ENCODE measurements at regions not wholly inside any gene's neighbourhood (a gene's known extent, or its start where the extent isn't known, plus 50 kb on each side); places are given as distances from the start of the nearest gene placed in this dataset.

GRCh38 chr18:56407646-56408180, 230.7 kb downstream of the TXNL1 start:
- in situ Hi-C loops (cut with HindIII; ENCODE audit: low pct_unique_long_range_greater_than_20kb, low sequenced_read_pairs), result no loop called here
- DNase-seq (ENCODE audit: low read depth), result no peak

- DNase-seq (ENCODE audit: low read depth), result peak; percentile 35
Measured at GRCh38 chr18:56402872-56403516, 235.4 kb downstream of the TXNL1 start.

GRCh38 chr18:56393870-56394269, 244.5 kb downstream of the TXNL1 start:
- in situ Hi-C loops (cut with HindIII; ENCODE audit: low pct_unique_long_range_greater_than_20kb, low sequenced_read_pairs), result no loop called here

More at GRCh38 chr18:56402872-56403516, 235.4 kb downstream of the TXNL1 start:
- in situ Hi-C loops (cut with HindIII; ENCODE audit: low pct_unique_long_range_greater_than_20kb, low sequenced_read_pairs), result no loop called here

GRCh38 chr18:56391931-56392590, 246.3 kb downstream of the TXNL1 start:
- in situ Hi-C loops (cut with HindIII; ENCODE audit: low pct_unique_long_range_greater_than_20kb, low sequenced_read_pairs), result no loop called here

More at GRCh38 chr18:56393870-56394269, 244.5 kb downstream of the TXNL1 start:
- no peak for DNase-seq (ENCODE audit: low read depth)

GRCh38 chr18:56390626-56391025, 247.8 kb downstream of the TXNL1 start:
- in situ Hi-C loops (cut with HindIII; ENCODE audit: low pct_unique_long_range_greater_than_20kb, low sequenced_read_pairs), result no loop called here
- no peak for DNase-seq (ENCODE audit: low read depth)

More at GRCh38 chr18:56391931-56392590, 246.3 kb downstream of the TXNL1 start:
- no peak for DNase-seq (ENCODE audit: low read depth)

- in situ Hi-C loops (cut with HindIII; ENCODE audit: low pct_unique_long_range_greater_than_20kb, low sequenced_read_pairs), result no loop called here
- DNase-seq (ENCODE audit: low read depth), result no peak
Measured at GRCh38 chr18:56389190-56389589, 249.2 kb downstream of the TXNL1 start.

GRCh38 chr18:56388571-56388970, 249.8 kb downstream of the TXNL1 start:
- in situ Hi-C loops (cut with HindIII; ENCODE audit: low pct_unique_long_range_greater_than_20kb, low sequenced_read_pairs), result no loop called here
- DNase-seq (ENCODE audit: low read depth), result no peak

GRCh38 chr18:56386856-56387255, 251.5 kb downstream of the TXNL1 start:
- no peak for DNase-seq (ENCODE audit: low read depth)
- in situ Hi-C loops (cut with HindIII; ENCODE audit: low pct_unique_long_range_greater_than_20kb, low sequenced_read_pairs), result no loop called here

- in situ Hi-C loops (cut with HindIII; ENCODE audit: low pct_unique_long_range_greater_than_20kb, low sequenced_read_pairs), result no loop called here
- DNase-seq (ENCODE audit: low read depth), result no peak
Measured at GRCh38 chr18:56383349-56383748, 255.0 kb downstream of the TXNL1 start.

GRCh38 chr18:56382541-56382940, 255.9 kb downstream of the TXNL1 start:
- in situ Hi-C loops (cut with HindIII; ENCODE audit: low pct_unique_long_range_greater_than_20kb, low sequenced_read_pairs), result no loop called here
- DNase-seq (ENCODE audit: low read depth), result no peak

- in situ Hi-C loops (cut with HindIII; ENCODE audit: low pct_unique_long_range_greater_than_20kb, low sequenced_read_pairs), result no loop called here
- no peak for DNase-seq (ENCODE audit: low read depth)
Measured at GRCh38 chr18:56381196-56381595, 257.2 kb downstream of the TXNL1 start.

GRCh38 chr18:56380685-56381084, 257.7 kb downstream of the TXNL1 start:
- in situ Hi-C loops (cut with HindIII; ENCODE audit: low pct_unique_long_range_greater_than_20kb, low sequenced_read_pairs), result no loop called here
- no peak for DNase-seq (ENCODE audit: low read depth)

GRCh38 chr18:56379256-56379655, 259.1 kb downstream of the TXNL1 start:
- in situ Hi-C loops (cut with HindIII; ENCODE audit: low pct_unique_long_range_greater_than_20kb, low sequenced_read_pairs), result no loop called here
- DNase-seq (ENCODE audit: low read depth), result no peak

- in situ Hi-C loops (cut with HindIII; ENCODE audit: low pct_unique_long_range_greater_than_20kb, low sequenced_read_pairs), result no loop called here
Measured at GRCh38 chr18:56377231-56377630, 261.2 kb downstream of the TXNL1 start.

GRCh38 chr18:56374007-56374655, 264.3 kb downstream of the TXNL1 start:
- DNase-seq (ENCODE audit: low read depth), result peak; percentile 41
- in situ Hi-C loops (cut with HindIII; ENCODE audit: low pct_unique_long_range_greater_than_20kb, low sequenced_read_pairs), result no loop called here

More at GRCh38 chr18:56377231-56377630, 261.2 kb downstream of the TXNL1 start:
- no peak for DNase-seq (ENCODE audit: low read depth)

GRCh38 chr18:56373601-56374000, 264.8 kb downstream of the TXNL1 start:
- in situ Hi-C loops (cut with HindIII; ENCODE audit: low pct_unique_long_range_greater_than_20kb, low sequenced_read_pairs), result no loop called here

GRCh38 chr18:56368066-56368465, 270.3 kb downstream of the TXNL1 start:
- in situ Hi-C loops (cut with HindIII; ENCODE audit: low pct_unique_long_range_greater_than_20kb, low sequenced_read_pairs), result no loop called here
- no peak for DNase-seq (ENCODE audit: low read depth)

More at GRCh38 chr18:56373601-56374000, 264.8 kb downstream of the TXNL1 start:
- DNase-seq (ENCODE audit: low read depth), result no peak

- in situ Hi-C loops (cut with HindIII; ENCODE audit: low pct_unique_long_range_greater_than_20kb, low sequenced_read_pairs), result no loop called here
- DNase-seq (ENCODE audit: low read depth), result no peak
Measured at GRCh38 chr18:56358608-56359280, 279.6 kb downstream of the TXNL1 start.
